B cell (primary cell): ENCODE measurements at regions not wholly inside any gene's neighbourhood (a gene's known extent, or its start where the extent isn't known, plus 50 kb on each side); places are given as distances from the start of the nearest gene placed in this dataset.

Source experiments
- ATAC-seq: fragments of 200-7000 bp; cut with Tn5 transposase; one replicate; pipeline ENCODE4 v1.10.0; 2021; ENCODE audit warnings: low read depth, mild to moderate bottlenecking, moderate number of reproducible peaks, moderate library complexity
- CTCF ChIA-PET: fragments of 350-600 bp; sonication (Branson Sonifier 250); formaldehyde crosslinking; loops from one replicate; lab custom pipeline; 2021; ENCODE audit warnings: antibody characterized with exemption, inconsistent platforms; lab: Charles Lee
- POLR2A ChIA-PET: fragments of 350-600 bp; sonication (Branson Sonifier 250); formaldehyde crosslinking; loops from one replicate; lab custom pipeline; 2021; ENCODE audit warnings: antibody characterized with exemption; lab: Charles Lee
- DNase-seq: peaks from one replicate; pipeline ENCODE4 v3.0.0; 2013
- H2AFZ ChIP-seq: 2 replicates; pipeline ENCODE4 v1.6.1; 2012; ENCODE audit warnings: mild to moderate bottlenecking, low read depth, low read length; ENCODE audit not compliant: insufficient read depth, poor library complexity, severe bottlenecking
- H3K27ac ChIP-seq, 2 donors: 1 replicate in 1 of 2; 2 replicates in 1 of 2; pipeline ENCODE4 v1.5.1; 2012 to 2013; ENCODE audit warnings: low read length in 2 of 2, mild to moderate bottlenecking in 2 of 2, moderate library complexity in 1 of 2
- H3K27me3 ChIP-seq, 4 experiments: fragments of 200-600 bp in 1 of 4; sonication (generic) in 1 of 4; replicated peaks in 1 of 4; 1 replicate in 2 of 4; 2 replicates in 2 of 4; pipeline versions ENCODE4 v1.6.1 to v1.7.0; 2013 to 2016; ENCODE audit warnings: low read length in 3 of 4, mild to moderate bottlenecking in 2 of 4, mixed read lengths in 1 of 4, moderate library complexity in 1 of 4; ENCODE audit not compliant: insufficient read depth in 4 of 4, control insufficient read depth in 3 of 4; ENCODE audit errors: control extremely low read depth in 1 of 4
- H3K36me3 ChIP-seq, 2 experiments: replicated peaks in 1 of 2; 1 replicate in 1 of 2; 2 replicates in 1 of 2; pipeline versions ENCODE4 v1.6.1 to v1.7.1; 2013; ENCODE audit warnings: low read length in 1 of 2; ENCODE audit not compliant: insufficient read depth in 2 of 2, control insufficient read depth in 1 of 2; ENCODE audit errors: control extremely low read depth in 1 of 2, extremely low read depth in 1 of 2
- H3K4me1 ChIP-seq, 2 donors: fragments of 200-600 bp in 1 of 2; sonication (generic) in 1 of 2; 1 replicate in 1 of 2; 2 replicates in 1 of 2; pipeline versions ENCODE4 v1.5.1 to v1.6.1; 2013 to 2017; ENCODE audit warnings: low read length in 2 of 2; ENCODE audit not compliant: control insufficient read depth in 2 of 2, insufficient read depth in 2 of 2
- H3K4me2 ChIP-seq: replicated peaks from 2 replicates; pipeline ENCODE3; 2012; ENCODE audit warnings: mild to moderate bottlenecking, low read depth, low read length; ENCODE audit not compliant: poor library complexity, severe bottlenecking
- H3K4me3 ChIP-seq, 5 experiments: fragments of 200-600 bp in 1 of 5; sonication (generic) in 1 of 5; 1 replicate in 3 of 5; 2 replicates in 2 of 5; pipeline versions ENCODE4 v1.5.1 to v1.7.0; 2011 to 2016; ENCODE audit warnings: low read length in 4 of 5, mild to moderate bottlenecking in 4 of 5, low read depth in 2 of 5, control low read depth in 1 of 5, moderate library complexity in 1 of 5; ENCODE audit not compliant: insufficient read depth in 1 of 5; ENCODE audit errors: control extremely low read depth in 1 of 5, extremely low read depth in 1 of 5
- H3K79me2 ChIP-seq: fragments of 200-600 bp; sonication (generic); one replicate; pipeline ENCODE4 v1.6.0; 2016; ENCODE audit warnings: low read length; ENCODE audit not compliant: control insufficient read depth, insufficient read depth
- H3K9ac ChIP-seq: fragments of 200-600 bp; sonication (generic); 2 replicates; pipeline ENCODE4 v1.6.1; 2017; ENCODE audit warnings: mild to moderate bottlenecking, low read length, moderate library complexity
- H3K9me3 ChIP-seq, 3 donors: one replicate each; pipeline versions ENCODE4 v1.6.1 to v1.7.1; 2013; ENCODE audit warnings: low read length in 2 of 3; ENCODE audit not compliant: control insufficient read depth in 2 of 3, insufficient read depth in 1 of 3; ENCODE audit errors: control extremely low read depth in 1 of 3
- H4K20me1 ChIP-seq: 2 replicates; pipeline ENCODE4 v1.6.0; 2012; ENCODE audit warnings: mild to moderate bottlenecking, low read length; ENCODE audit not compliant: insufficient read depth, control insufficient read depth, poor library complexity, severe bottlenecking
- H3K27ac Mint-ChIP-seq: one replicate; pipeline ENCODE4 v1.8.0; 2021; ENCODE audit warnings: mixed read lengths
- H3K27me3 Mint-ChIP-seq: one replicate; pipeline ENCODE4 v1.8.0; 2021; ENCODE audit warnings: mixed read lengths
- H3K4me1 Mint-ChIP-seq: one replicate; pipeline ENCODE4 v1.8.0; 2021; ENCODE audit warnings: mixed read lengths
- H3K4me3 Mint-ChIP-seq: one replicate; pipeline ENCODE4 v1.8.0; 2021; ENCODE audit warnings: mixed read lengths
- H3K9me3 Mint-ChIP-seq: one replicate; pipeline ENCODE4 v1.8.0; 2022; ENCODE audit warnings: mixed read lengths; ENCODE audit not compliant: insufficient read depth
- EZH2 ChIP-seq: IDR thresholded peaks from 2 replicates; pipeline ENCODE4 v1.6.1; 2012; ENCODE audit warnings: borderline replicate concordance, low read depth, mild to moderate bottlenecking, moderate library complexity, low read length; ENCODE audit not compliant: insufficient read depth, poor library complexity, severe bottlenecking
- WGBS: methylation state at CpG from one replicate; pipeline ENCODE4 v1.1.5; 2013; ENCODE audit warnings: missing lambda C conversion rate; ENCODE audit not compliant: insufficient coverage; 5-methylcytosine and 5-hydroxymethylcytosine counted together
- intact Hi-C: fragments of 100-400 bp; cut with micrococcal nuclease; formaldehyde crosslinking; loops from one replicate; pipeline ENCODE4 v1.10.0; 2022
- TF ChIP-seq, protein P1 (sequence below): fragments of 200-600 bp; IDR thresholded peaks from one replicate; pipeline ENCODE4 v1.8.0; 2022; ENCODE audit warnings: antibody characterized with exemption, mild to moderate bottlenecking

DNA sequence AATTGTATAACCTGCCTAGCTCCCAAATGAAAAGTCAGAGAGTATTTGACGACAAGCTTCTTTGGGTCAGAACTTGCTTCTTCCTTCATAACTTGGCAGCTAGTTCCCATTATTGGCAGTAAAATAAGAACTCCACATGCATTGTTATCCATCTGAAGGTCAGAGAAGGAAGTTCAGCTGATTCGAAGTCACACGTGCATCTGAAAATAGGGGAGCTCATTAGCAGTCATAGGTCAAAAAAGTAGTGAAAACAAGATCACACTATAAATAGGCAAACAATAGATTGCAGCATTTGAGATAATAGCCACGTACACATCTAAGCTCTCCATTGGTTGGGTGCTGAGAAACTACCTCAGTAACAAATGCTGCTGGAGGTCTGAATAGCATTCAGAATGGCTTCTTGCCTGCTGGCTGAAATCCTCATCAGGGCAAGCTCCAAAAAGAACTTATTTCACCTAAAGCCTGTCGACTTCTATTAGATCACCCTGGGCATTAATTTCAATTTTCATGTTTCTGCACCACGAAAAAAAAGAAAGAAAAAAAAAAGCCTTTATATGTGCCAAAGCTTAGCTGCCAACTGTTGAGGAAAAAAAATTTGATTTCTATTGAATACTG is 1492.9 kb upstream of the CELF4 start:
- Mint-ChIP-seq H3K4me3 (no peak overlapping the region), H3K27ac (no peak overlapping the region), H3K4me1 (no peaks in the 10 kb centered on the region), H3K27me3 (no peaks in the 10 kb centered on the region), H3K9me3 (no peaks in the 10 kb centered on the region)
- no peak overlapping the region for H2AFZ ChIP-seq
- no peaks in the 10 kb centered on the region for H3K79me2 ChIP-seq
- no peaks in the 10 kb centered on the region for H4K20me1 ChIP-seq
- no peak overlapping the region for H3K9ac ChIP-seq
- whole genome bisulfite sequencing, result no CpG with 5 or more reads among the region's 6 CpGs
- TF ChIP-seq, protein P1, sequence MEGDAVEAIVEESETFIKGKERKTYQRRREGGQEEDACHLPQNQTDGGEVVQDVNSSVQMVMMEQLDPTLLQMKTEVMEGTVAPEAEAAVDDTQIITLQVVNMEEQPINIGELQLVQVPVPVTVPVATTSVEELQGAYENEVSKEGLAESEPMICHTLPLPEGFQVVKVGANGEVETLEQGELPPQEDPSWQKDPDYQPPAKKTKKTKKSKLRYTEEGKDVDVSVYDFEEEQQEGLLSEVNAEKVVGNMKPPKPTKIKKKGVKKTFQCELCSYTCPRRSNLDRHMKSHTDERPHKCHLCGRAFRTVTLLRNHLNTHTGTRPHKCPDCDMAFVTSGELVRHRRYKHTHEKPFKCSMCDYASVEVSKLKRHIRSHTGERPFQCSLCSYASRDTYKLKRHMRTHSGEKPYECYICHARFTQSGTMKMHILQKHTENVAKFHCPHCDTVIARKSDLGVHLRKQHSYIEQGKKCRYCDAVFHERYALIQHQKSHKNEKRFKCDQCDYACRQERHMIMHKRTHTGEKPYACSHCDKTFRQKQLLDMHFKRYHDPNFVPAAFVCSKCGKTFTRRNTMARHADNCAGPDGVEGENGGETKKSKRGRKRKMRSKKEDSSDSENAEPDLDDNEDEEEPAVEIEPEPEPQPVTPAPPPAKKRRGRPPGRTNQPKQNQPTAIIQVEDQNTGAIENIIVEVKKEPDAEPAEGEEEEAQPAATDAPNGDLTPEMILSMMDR, result no peak
- no peak for TF ChIP-seq EZH2
- no peaks in the 10 kb centered on the region for H3K9me3 ChIP-seq
- H3K36me3 ChIP-seq, result no peaks in the 10 kb centered on the region
- CTCF ChIA-PET, result no interaction called here
- no peak overlapping the region for H3K4me3 ChIP-seq
- POLR2A ChIA-PET, result no interaction called here
- DNase-seq (no peak), ATAC-seq (no peak)
- H3K27me3 ChIP-seq, result no peaks in the 10 kb centered on the region
- no peak overlapping the region for H3K4me2 ChIP-seq
- intact Hi-C loops, result no loop called here
- no peak overlapping the region for H3K27ac ChIP-seq
- H3K4me1 ChIP-seq, result no peaks in the 10 kb centered on the region

DNA sequence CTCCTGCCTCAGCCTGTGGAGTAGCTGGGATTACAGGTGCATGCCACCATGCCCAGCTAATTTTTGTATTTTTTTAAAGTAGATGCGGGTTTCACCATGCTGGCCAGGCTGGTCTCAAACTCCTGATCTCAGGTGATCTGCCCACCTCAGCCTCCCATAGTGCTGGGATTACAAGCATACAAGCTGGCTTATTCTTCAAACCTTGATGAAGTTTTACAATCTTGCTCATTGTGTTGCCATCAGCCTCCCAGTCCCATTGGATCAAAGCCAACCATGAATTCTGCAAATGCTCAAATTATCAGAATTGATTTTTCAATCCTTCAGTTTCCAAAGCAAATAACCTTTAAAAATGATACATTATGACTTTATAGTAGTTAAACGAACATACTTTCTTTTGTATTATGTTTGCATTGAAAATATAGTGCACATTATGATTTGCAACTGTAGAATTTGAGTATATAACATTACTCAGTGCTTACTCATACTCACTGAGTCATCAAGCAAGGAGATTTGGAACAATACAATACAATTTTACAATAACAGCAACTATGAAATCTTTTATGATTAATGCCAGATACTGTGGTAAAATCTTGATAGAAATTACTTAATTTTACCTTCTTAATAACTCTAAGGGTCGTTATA is 1491.9 kb upstream of the CELF4 start:
- no peaks in the 10 kb centered on the region for H3K36me3 ChIP-seq
- Mint-ChIP-seq H3K27ac (no peak overlapping the region), H3K4me3 (no peak overlapping the region), H3K4me1 (no peaks in the 10 kb centered on the region), H3K27me3 (no peaks in the 10 kb centered on the region), H3K9me3 (no peaks in the 10 kb centered on the region)
- no peak overlapping the region for H3K4me3 ChIP-seq
- TF ChIP-seq, protein P1, result no peak
- TF ChIP-seq EZH2, result no peak
- ChIA-PET CTCF (no interaction called here), POLR2A (no interaction called here)
- ATAC-seq, result no peak
- no peak overlapping the region for H2AFZ ChIP-seq
- no peaks in the 10 kb centered on the region for H4K20me1 ChIP-seq
- no peak overlapping the region for H3K27ac ChIP-seq
- no peak overlapping the region for H3K9ac ChIP-seq
- WGBS, result 100% methylated on average over 1 of the region's 3 CpGs
- intact Hi-C loops, result no loop called here
- no peaks in the 10 kb centered on the region for H3K79me2 ChIP-seq
- DNase-seq, result no peak
- no peaks in the 10 kb centered on the region for H3K4me1 ChIP-seq
- no peaks in the 10 kb centered on the region for H3K9me3 ChIP-seq
- H3K27me3 ChIP-seq, result no peaks in the 10 kb centered on the region
- H3K4me2 ChIP-seq, result no peak overlapping the region
